ENCODE measurements at regions not wholly inside any gene's neighbourhood (a gene's known extent, or its start where the extent isn't known, plus 50 kb on each side); places are given as distances from the start of the nearest gene placed in this dataset.

DNA sequence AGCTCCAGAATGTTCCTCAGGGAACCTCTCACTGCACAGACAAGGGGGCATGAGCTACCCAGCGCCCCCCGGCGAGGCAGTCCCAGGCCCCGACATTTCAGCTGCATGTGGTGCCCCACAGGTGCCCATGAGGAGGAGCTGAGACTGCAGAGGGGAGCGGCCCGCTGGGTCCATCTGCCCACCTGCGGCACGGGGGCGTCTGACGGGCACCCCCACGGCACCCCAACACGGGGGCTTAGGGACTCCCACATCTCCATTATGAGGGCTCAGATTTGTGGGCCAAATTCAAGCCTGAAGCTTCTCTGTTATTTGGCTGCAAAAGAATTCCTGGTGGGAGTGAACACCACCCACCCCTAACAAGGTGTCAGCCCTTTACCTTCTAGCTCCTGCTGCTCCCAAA, 258.4 kb downstream of the UACA start (continued):
- no peak for TF ChIP-seq TAF1 (IDR thresholded peaks at IDR 0.05; ENCODE audit: low read depth, low read length)
- TF ChIP-seq BRCA1 (IDR thresholded peaks at IDR 0.05; ENCODE audit: low read depth, low read length): no peak
- no peak for TF ChIP-seq GABPA (IDR thresholded peaks at IDR 0.05; ENCODE audit: borderline replicate concordance, insufficient read depth, low read length)
- no peak for TF ChIP-seq EZH2 (IDR thresholded peaks at IDR 0.05; ENCODE audit: low read depth, low read length, severe bottlenecking)
- no peak for TF ChIP-seq RAD21 (IDR thresholded peaks at IDR 0.05 in 1 of 2, conservative IDR thresholded peaks at IDR 0.05 in 1 of 2; ENCODE audit: low read depth in 2 of 2, low read length in 2 of 2)
- no peak for TF ChIP-seq TBP (IDR thresholded peaks at IDR 0.05; ENCODE audit: low read depth, low read length)
- TF ChIP-seq RXRA (IDR thresholded peaks at IDR 0.05; ENCODE audit: insufficient read depth, low read depth, low read length): no peak

All from H1 (cell line).